Mesodermal cell (in vitro differentiated cells): ENCODE measurements at regions not wholly inside any gene's neighbourhood (a gene's known extent, or its start where the extent isn't known, plus 50 kb on each side); places are given as distances from the start of the nearest gene placed in this dataset.

Experiments used
- H3K27ac ChIP-seq: 2 replicates; pipeline ENCODE4 v1.7.0; 2013; ENCODE audit warnings: mild to moderate bottlenecking, low read depth, low read length, moderate library complexity; ENCODE audit not compliant: severe bottlenecking
- H3K36me3 ChIP-seq: 2 replicates; pipeline ENCODE4 v1.7.1; 2013; ENCODE audit warnings: mild to moderate bottlenecking, low read length, moderate library complexity; ENCODE audit not compliant: control insufficient read depth, insufficient read depth
- H3K4me1 ChIP-seq: one replicate; pipeline ENCODE4 v1.7.1; 2013; ENCODE audit warnings: mild to moderate bottlenecking, low read length; ENCODE audit not compliant: insufficient read depth, control insufficient read depth, poor library complexity, severe bottlenecking
- H3K4me3 ChIP-seq: 2 replicates; pipeline ENCODE4 v1.7.0; 2013; ENCODE audit warnings: low read length, control low read depth, mild to moderate bottlenecking; ENCODE audit not compliant: insufficient read depth, poor library complexity, severe bottlenecking; ENCODE audit errors: extremely low read depth
- H3K9me3 ChIP-seq: 2 replicates; pipeline ENCODE4 v1.7.1; 2013; ENCODE audit warnings: mild to moderate bottlenecking, low read length, moderate library complexity; ENCODE audit not compliant: control insufficient read depth
- WGBS, 2 experiments: methylation state at CpG; one replicate each; pipeline ENCODE4 v1.1.5; 2013; ENCODE audit warnings: missing lambda C conversion rate in 2 of 2; ENCODE audit not compliant: insufficient coverage in 2 of 2; 5-methylcytosine and 5-hydroxymethylcytosine counted together

- Histone ChIP-seq H3K4me3 (no peak overlapping the region), H3K4me1 (peaks cover 26% of the 10 kb centered on the region), H3K27ac (no peak overlapping the region), H3K9me3 (no peaks in the 10 kb centered on the region), H3K36me3 (no peaks in the 10 kb centered on the region)
- WGBS, 2 experiments, result 100% methylated on average over 2 to 3 of the region's 4 CpGs
These were observed 130.6 kb downstream of the SMAD6 start for GRCh38 chr15:66832664-66833063.

- 92 to 96% methylated on average over 8 of the region's 8 CpGs for WGBS, 2 experiments
- Histone ChIP-seq H3K36me3 (no peaks in the 10 kb centered on the region), H3K27ac (no peak overlapping the region)
These were observed 131.3 kb downstream of the SMAD6 start for GRCh38 chr15:66833371-66833770.

GRCh38 chr15:66833803-66834202, 131.8 kb downstream of the SMAD6 start:
- H3K27ac ChIP-seq, result no peak overlapping the region
- H3K4me3 ChIP-seq, result no peak overlapping the region
- no peaks in the 10 kb centered on the region for H3K36me3 ChIP-seq
- peaks cover 26% of the 10 kb centered on the region for H3K4me1 ChIP-seq
- H3K9me3 ChIP-seq, result no peaks in the 10 kb centered on the region
- 93 to 96% methylated on average over 2 to 3 of the region's 5 CpGs for WGBS, 2 experiments

More at GRCh38 chr15:66833371-66833770, 131.3 kb downstream of the SMAD6 start:
- H3K9me3 ChIP-seq, result no peaks in the 10 kb centered on the region
- no peak overlapping the region for H3K4me3 ChIP-seq
- peaks cover 26% of the 10 kb centered on the region for H3K4me1 ChIP-seq

DNA sequence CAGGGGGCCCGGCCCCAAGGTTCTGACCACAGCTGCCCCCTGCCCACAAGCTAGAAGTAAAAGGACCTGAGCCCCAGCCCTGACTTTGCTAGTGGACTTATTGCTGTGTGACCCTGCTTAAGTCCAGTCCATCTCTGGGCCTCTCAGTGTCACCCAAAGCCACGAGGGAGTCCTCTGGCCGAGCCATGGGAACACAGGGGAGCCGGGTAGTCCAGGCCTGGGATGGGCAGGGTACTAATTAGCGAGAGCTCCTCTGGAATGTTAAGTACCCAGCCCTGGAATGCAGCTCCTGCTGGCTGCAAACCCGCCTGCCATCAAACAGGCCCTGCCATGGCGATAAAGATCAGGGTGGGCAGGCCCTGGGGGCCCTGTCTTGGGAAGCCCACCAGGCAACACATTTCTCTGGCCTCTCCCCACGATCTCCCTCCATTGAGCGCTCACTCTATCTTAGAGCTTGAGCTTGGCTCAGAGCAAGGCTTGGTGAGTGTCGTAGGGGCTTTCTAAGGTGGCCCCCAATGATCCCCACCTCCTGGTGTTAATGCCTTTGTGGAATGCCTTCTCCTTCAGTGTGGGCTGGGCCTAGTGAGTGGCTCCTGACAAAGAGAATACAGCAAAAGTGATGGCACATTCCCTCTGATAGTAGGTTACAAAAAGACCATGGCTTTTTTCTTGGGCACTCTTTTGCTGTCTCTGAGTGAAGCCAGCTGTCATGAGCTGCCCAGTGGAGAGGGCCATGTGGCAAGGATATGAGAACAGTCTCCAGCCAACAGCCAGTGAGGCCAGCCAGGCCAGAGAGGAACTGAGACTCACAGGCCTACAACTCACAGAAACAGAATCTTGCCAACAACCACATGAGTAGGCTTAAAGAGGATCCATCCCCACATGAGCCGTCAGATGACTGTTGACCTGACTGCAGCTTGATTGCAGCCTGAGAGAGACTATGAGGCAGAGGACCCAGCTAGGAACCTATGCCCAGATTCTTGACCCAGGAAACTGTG, 133.1 kb downstream of the SMAD6 start:
- 21 to 37% methylated on average over 6 to 9 of the region's 11 CpGs for WGBS, 2 experiments
- Histone ChIP-seq H3K4me3 (no peak overlapping the region), H3K9me3 (no peaks in the 10 kb centered on the region), H3K27ac (peak overlapping the region; percentile 93), H3K36me3 (no peaks in the 10 kb centered on the region), H3K4me1 (peaks cover 34% of the 10 kb centered on the region)

GRCh38 chr15:66836231-66837030, 134.4 kb downstream of the SMAD6 start:
- Histone ChIP-seq H3K9me3 (no peaks in the 10 kb centered on the region), H3K27ac (no peak overlapping the region), H3K36me3 (no peaks in the 10 kb centered on the region), H3K4me1 (peaks cover 44% of the 10 kb centered on the region), H3K4me3 (no peak overlapping the region)
- WGBS, 2 experiments, result 94 to 97% methylated on average over 5 to 9 of the region's 9 CpGs

DNA sequence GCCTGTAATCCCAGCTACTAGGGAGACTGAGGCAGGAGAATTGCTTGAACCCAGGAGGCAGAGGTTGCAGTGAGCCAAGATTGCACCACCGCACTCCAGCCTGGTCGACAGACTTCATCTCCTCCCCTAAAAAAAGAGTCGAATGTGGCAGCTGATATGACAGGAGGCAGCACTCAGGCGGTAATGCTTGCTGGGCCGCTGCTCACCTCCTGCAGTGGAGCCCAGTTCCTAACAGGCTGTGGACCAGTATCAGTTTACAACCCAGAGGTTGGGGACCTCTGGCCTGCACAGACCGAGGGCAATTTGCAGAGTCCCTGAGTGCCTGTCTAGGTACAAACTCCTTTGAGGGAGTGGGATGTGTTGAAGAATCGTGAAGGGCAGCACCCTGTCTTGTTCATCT, 136.2 kb downstream of the SMAD6 start:
- Histone ChIP-seq H3K4me3 (no peak overlapping the region), H3K4me1 (peaks cover 51% of the 10 kb centered on the region), H3K27ac (no peak overlapping the region), H3K9me3 (no peaks in the 10 kb centered on the region), H3K36me3 (no peaks in the 10 kb centered on the region)
- WGBS, 2 experiments, result 69 to 79% methylated on average over 5 to 6 of the region's 7 CpGs

DNA sequence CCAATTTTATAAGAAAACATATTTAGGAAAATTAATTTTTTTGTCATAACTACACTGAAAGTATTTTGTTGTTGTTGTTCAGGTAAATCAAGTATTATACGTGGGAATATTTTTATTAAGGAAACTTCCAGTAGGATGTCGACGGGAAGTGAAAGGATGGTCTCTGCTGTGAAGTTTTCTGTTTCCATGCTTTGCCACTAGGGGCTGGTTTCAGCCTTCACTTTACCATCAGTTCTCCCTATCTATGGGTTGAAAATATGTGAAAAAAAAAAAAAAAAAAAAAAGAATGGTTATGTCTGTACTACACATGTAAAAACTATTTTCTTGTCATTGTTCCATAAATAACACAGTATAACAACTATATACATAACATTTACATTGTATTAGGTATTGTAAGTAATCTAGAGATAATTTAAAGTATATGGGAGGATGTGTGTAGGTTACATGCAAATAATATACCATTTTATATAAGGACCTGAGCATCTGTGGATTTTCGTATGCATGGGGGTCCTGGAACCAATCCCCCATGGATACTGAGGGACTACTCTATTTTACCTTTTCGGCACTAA, 136.7 kb downstream of the SMAD6 start:
- no peak overlapping the region for H3K27ac ChIP-seq
- no peaks in the 10 kb centered on the region for H3K36me3 ChIP-seq
- no CpG with 5 or more reads among the region's 5 CpGs for WGBS, 2 experiments
- peaks cover 57% of the 10 kb centered on the region for H3K4me1 ChIP-seq
- H3K9me3 ChIP-seq, result no peaks in the 10 kb centered on the region
- no peak overlapping the region for H3K4me3 ChIP-seq

DNA sequence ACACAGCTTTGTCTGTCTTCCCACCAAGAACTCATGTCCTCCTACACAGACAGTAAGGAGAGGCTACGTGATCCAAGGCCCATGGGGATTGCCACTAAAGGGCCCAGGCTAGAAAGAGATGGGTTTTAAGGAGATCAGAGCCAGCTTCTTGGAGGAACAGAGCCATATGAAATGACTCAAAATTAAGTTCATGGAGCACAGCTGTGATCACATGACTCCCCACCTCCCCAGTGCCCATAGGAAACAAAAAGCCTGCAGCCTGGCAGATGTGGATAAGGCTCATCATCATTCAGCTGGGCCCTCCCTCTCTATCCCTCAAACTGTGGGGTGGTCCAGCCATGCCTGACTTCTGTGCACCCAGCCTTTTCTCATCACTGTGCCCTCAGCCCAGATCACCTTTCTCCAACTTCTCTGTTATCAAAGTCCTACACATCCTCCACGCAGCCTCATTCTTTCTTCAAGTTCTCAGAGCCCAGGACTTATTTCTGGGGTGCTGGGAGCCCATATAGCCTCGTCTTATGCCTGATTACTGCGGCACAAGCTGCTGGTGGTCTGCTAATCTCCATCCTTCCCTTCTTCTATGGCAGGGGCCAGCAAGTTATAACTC, 137.6 kb downstream of the SMAD6 start:
- Histone ChIP-seq H3K27ac (no peak overlapping the region), H3K9me3 (no peaks in the 10 kb centered on the region), H3K4me3 (no peak overlapping the region), H3K4me1 (peaks cover 54% of the 10 kb centered on the region), H3K36me3 (peaks cover 4% of the 10 kb centered on the region)
- 92 to 95% methylated on average over 4 of the region's 4 CpGs for WGBS, 2 experiments

DNA sequence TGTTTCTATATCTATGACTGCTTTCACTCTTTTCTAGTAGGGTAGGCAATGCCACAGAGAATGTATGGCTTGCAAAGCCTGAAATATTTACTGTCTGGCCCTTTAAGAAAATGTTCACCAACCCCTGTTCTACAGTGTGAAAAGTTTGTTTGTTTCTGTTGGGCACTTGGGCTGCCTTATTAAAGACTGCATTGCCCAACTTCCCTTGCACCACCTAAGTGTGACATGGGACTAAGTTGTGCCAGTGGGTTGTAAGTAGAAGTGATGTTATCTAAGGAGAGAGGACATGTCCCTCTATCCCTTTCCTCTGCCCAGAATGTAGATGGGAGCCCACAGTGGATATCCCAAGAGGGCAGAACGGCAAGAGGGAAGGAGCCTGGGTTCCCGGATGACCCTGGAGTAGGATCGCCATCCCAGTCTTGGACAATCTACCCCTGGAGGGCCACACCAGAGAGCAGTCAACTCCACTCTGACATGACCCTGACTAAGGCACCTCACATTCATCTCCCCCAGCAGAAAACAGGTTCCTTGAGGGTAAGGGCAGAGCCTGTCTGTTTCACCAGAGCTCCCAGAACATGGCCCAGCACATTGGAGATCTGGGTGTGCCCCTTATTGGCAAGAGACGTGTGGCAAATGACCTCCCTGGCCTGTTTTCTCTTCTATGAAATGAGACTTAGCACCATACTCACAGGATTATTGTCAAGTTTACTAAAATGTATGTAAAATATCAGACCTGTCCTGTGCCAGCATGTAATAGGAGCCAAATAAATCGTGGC, 138.8 kb downstream of the SMAD6 start:
- H3K4me1 ChIP-seq, result peaks cover 50% of the 10 kb centered on the region
- no peak overlapping the region for H3K4me3 ChIP-seq
- 98 to 100% methylated on average over 5 of the region's 5 CpGs for WGBS, 2 experiments
- H3K27ac ChIP-seq, result no peak overlapping the region
- no peaks in the 10 kb centered on the region for H3K9me3 ChIP-seq
- peaks cover 15% of the 10 kb centered on the region for H3K36me3 ChIP-seq
